Pancreas (tissue), 10 donors: ENCODE measurements at regions not wholly inside any gene's neighbourhood (a gene's known extent, or its start where the extent isn't known, plus 50 kb on each side); places are given as distances from the start of the nearest gene placed in this dataset.
A peak's percentile ranks its signal among the peaks of the same experiment; 100 is the strongest.

ENCODE experiments used
- ATAC-seq, 4 donors: fragments of 200-7000 bp; cut with Tn5 transposase; one replicate each; pipeline versions ENCODE4 v1.8.0 to v1.9.1; 2020; ENCODE audit warnings: mild to moderate bottlenecking in 4 of 4, moderate library complexity in 4 of 4
- DNase-seq, 6 donors: peaks; one replicate each; pipeline ENCODE4 v3.0.0-alpha.2; 2020
- FAIRE-seq: peaks from 2 replicates; lab custom pipeline; 2012; peaks lifted over from hg19 to GRCh38; lab: Jason Lieb, UNC
- H3K27ac ChIP-seq, 4 donors: fragments of 200-600 bp; sonication (generic); 1 replicate in 3 of 4; 2 replicates in 1 of 4; pipeline versions ENCODE4 v1.5.0 to v1.8.0; 2020
- H3K27me3 ChIP-seq, 4 donors: fragments of 200-600 bp; one replicate each; pipeline ENCODE4 v1.8.0; 2021
- H3K36me3 ChIP-seq, 3 donors: fragments of 200-600 bp; sonication (generic) in 1 of 3; one replicate each; pipeline versions ENCODE4 v1.5.0 to v1.8.0; 2020 to 2021
- H3K4me1 ChIP-seq, 3 donors: fragments of 200-600 bp; one replicate each; pipeline ENCODE4 v1.8.0; 2021
- H3K4me3 ChIP-seq, 4 donors: fragments of 200-600 bp; sonication (generic) in 2 of 4; one replicate each; pipeline versions ENCODE4 v1.5.0 to v1.8.0; 2020 to 2021
- H3K9me3 ChIP-seq, 4 donors: fragments of 200-600 bp; one replicate each; pipeline ENCODE4 v1.8.0; 2021
- CTCF ChIP-seq, 4 donors: fragments of 200-600 bp; sonication (generic) in 3 of 4; IDR thresholded peaks; one replicate each; pipeline versions ENCODE4 v1.5.0 to v1.8.0; 2021; ENCODE audit warnings: antibody characterized with exemption in 4 of 4
- WGBS, 2 donors: extraction: QIAGEN DNeasy Blood & Tissue Kit; methylation state at CpG; one replicate each; pipeline ENCODE4 v1.1.7; 2013; 5-methylcytosine and 5-hydroxymethylcytosine counted together
- intact Hi-C, 3 donors: fragments of 100-400 bp; cut with DNase I; formaldehyde crosslinking; loops; one replicate each; pipeline versions ENCODE4 v1.11.1 to v1.14.2; 2022
- donor health status: healthy with polysubstance abuse.
- donor health status: DM: no; HTN: no; CAD: no; lungs with moderate emphysema.
- donor health status: DM: no; HTN: no; CAD: no.
- donor health status: control.
- donor health status: control.
- donor health status: Bipolar disorder and iron deficiency.
- donor health status: DM: yes; HTN: yes; CAD: no.
- donor health status: DM: no; HTN: no; CAD: no.
- donor health status: DM: no; HTN: no; CAD: no.
- donor health status: DM: yes; HTN: yes; CAD: no.

DNA sequence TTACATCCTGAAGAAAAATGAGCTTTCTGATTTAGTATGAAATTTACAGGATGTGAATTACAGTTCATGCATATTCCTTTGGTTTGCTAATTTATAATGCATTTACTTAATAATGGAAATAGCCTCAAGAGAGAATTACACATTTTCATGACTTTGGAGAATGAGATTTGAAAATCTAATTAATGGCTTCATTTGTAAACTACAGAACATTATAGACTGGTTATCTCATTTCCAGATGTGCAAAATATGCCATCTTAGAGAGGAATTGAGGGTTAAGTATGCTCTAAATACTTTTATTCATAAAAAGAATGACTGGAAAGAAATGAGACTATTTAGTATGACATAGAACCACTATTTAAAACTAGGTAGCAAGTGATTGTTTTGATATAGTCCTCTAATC is 94.2 kb upstream of the DNAJC10 start:
- FAIRE-seq (peak; percentile 13), DNase-seq (no peak), ATAC-seq (no peak)
- H3K27me3 ChIP-seq = no peaks in the 10 kb centered on the region
- intact Hi-C loops = no loop called here
- TF ChIP-seq CTCF (IDR thresholded peaks at IDR 0.05) = no peak
- H3K4me3 ChIP-seq = no peak overlapping the region
- no peaks in the 10 kb centered on the region for H3K4me1 ChIP-seq
- no peak overlapping the region for H3K27ac ChIP-seq
- no peaks in the 10 kb centered on the region for H3K36me3 ChIP-seq
- H3K9me3 ChIP-seq = no peaks in the 10 kb centered on the region

- H3K4me1 ChIP-seq = no peaks in the 10 kb centered on the region
- FAIRE-seq = no peak
- no peaks in the 10 kb centered on the region for H3K27me3 ChIP-seq
- H3K4me3 ChIP-seq = no peak overlapping the region
- no peaks in the 10 kb centered on the region for H3K9me3 ChIP-seq
- WGBS, 2 donors = 73 to 85% methylated on average over 2 of the region's 2 CpGs
- H3K36me3 ChIP-seq = no peaks in the 10 kb centered on the region
- intact Hi-C loops = no loop called here
- ATAC-seq = no peak
- DNase-seq = no peak
- H3K27ac ChIP-seq = no peak overlapping the region
- no peak for TF ChIP-seq CTCF (IDR thresholded peaks at IDR 0.05)
These were observed 93.8 kb upstream of the DNAJC10 start for GRCh38 chr2:182622231-182622630.

DNA sequence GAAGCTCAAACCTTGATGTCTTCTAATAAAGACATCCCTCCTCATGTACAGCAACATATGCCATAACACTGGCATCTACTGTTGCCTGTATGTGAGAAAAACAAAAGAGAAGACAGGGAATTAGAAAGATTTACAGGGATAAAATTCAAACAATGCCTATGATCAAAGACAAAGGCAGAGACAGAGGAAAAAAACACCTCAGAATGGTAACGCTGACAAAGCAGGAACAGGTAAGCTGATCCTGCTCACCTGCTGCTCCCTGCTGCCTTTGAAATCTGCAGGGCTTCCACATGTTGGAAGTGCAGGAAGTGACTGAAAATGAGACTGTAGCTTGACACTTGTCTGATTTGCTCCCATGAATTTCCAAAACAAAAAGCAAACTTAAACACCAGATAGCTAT is 90.2 kb upstream of the DNAJC10 start:
- FAIRE-seq (no peak), ATAC-seq (peak in 2 of 4 donors; percentile 19 to 34), DNase-seq (no peak)
- no peak overlapping the region for H3K27ac ChIP-seq
- 43 to 48% methylated on average over 1 of the region's 1 CpG for WGBS, 2 donors
- H3K9me3 ChIP-seq = no peaks in the 10 kb centered on the region
- H3K4me3 ChIP-seq = no peak overlapping the region
- H3K27me3 ChIP-seq = no peaks in the 10 kb centered on the region
- intact Hi-C loops = no loop called here
- H3K4me1 ChIP-seq = no peaks in the 10 kb centered on the region
- no peak for TF ChIP-seq CTCF (IDR thresholded peaks at IDR 0.05)
- no peaks in the 10 kb centered on the region for H3K36me3 ChIP-seq

GRCh38 chr2:182628916-182629315 is 87.1 kb upstream of the DNAJC10 start:
- no peaks in the 10 kb centered on the region for H3K4me1 ChIP-seq
- H3K36me3 ChIP-seq = no peaks in the 10 kb centered on the region
- ATAC-seq = no peak
- no peaks in the 10 kb centered on the region for H3K27me3 ChIP-seq
- WGBS, 2 donors = 76 to 79% methylated on average over 3 of the region's 3 CpGs
- intact Hi-C loops = no loop called here
- FAIRE-seq = no peak
- no peak overlapping the region for H3K27ac ChIP-seq
- no peak for DNase-seq
- no peak for TF ChIP-seq CTCF (IDR thresholded peaks at IDR 0.05)
- no peaks in the 10 kb centered on the region for H3K9me3 ChIP-seq
- no peak overlapping the region for H3K4me3 ChIP-seq

DNA sequence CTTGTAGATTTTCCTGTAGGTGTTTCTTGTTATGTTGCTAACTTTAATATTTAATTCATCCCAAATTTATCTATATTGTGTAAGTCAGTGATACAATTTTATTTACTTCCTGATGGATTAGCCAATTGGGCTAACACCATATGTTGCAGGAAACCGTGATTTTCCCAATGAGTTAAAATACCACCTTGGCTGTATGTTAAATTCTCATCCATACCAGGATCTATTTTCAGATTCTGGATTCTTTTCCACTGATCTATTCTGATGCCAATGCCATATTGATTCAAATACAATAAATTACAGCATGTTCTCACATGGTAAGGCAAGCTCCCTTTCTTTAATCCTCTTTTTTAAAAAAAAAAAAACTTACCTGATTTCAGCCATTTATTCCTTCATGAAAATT is 85.8 kb upstream of the DNAJC10 start:
- Histone ChIP-seq H3K4me1 (no peaks in the 10 kb centered on the region), H3K4me3 (no peak overlapping the region), H3K36me3 (no peaks in the 10 kb centered on the region), H3K9me3 (no peaks in the 10 kb centered on the region), H3K27ac (no peak overlapping the region), H3K27me3 (no peaks in the 10 kb centered on the region)
- WGBS, 2 donors = 68 to 83% methylated on average over 1 of the region's 1 CpG
- peak; percentile 9 for FAIRE-seq
- TF ChIP-seq CTCF (IDR thresholded peaks at IDR 0.05) = no peak
- no peak for ATAC-seq
- DNase-seq = no peak
- intact Hi-C loops = no loop called here
